ENCODE measurements at regions not wholly inside any gene's neighbourhood (a gene's known extent, or its start where the extent isn't known, plus 50 kb on each side); places are given as distances from the start of the nearest gene placed in this dataset.

DNA sequence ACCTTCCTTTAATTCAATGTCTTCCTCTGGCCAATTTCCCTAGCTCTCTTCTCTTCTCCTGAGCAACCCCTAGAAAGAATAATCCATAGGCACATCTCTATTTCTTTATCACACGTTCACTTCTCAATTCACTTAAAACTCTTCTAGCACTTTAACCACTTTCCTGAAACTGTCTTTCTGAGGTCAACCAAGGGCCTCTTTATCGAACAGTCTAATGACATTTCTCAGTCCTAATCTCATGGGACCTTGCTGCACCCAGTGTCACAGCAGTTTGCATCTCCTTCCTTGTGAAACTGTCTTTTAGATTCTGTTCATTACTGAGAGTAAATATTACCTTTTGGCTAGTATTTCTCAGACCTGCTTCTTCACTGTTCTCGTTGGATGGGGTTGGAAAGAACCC, 285.3 kb upstream of the RASGEF1B start:
- Mint-ChIP-seq H3K27me3 (ENCODE audit: low read depth) (peaks cover 4% of the 10 kb centered on the region), H3K4me3 (ENCODE audit: unreplicated experiment) (no peak overlapping the region), H3K9me3 (ENCODE audit: low read depth) (no peaks in the 10 kb centered on the region), H3K4me1 (ENCODE audit: low read depth) (no peaks in the 10 kb centered on the region), H3K36me3 (ENCODE audit: low read depth) (peaks cover 1% of the 10 kb centered on the region), H3K27ac (ENCODE audit: unreplicated experiment) (no peak overlapping the region)
- no peak for TF ChIP-seq CTCF (IDR thresholded peaks at IDR 0.05)
- DNase-seq (ENCODE audit: low spot score) = no peak

- DNase-seq (ENCODE audit: low spot score) = no peak
- TF ChIP-seq CTCF (IDR thresholded peaks at IDR 0.05) = no peak
- Mint-ChIP-seq H3K4me3 (ENCODE audit: unreplicated experiment) (no peak overlapping the region), H3K27ac (ENCODE audit: unreplicated experiment) (no peak overlapping the region), H3K4me1 (ENCODE audit: low read depth) (no peaks in the 10 kb centered on the region), H3K9me3 (ENCODE audit: low read depth) (no peaks in the 10 kb centered on the region), H3K27me3 (ENCODE audit: low read depth) (peaks cover 4% of the 10 kb centered on the region), H3K36me3 (ENCODE audit: low read depth) (peaks cover 1% of the 10 kb centered on the region)
Measured at GRCh38 chr4:81756042-81756441, 284.3 kb upstream of the RASGEF1B start.

- DNase-seq (ENCODE audit: low spot score) = no peak
- no peak for TF ChIP-seq CTCF (IDR thresholded peaks at IDR 0.05)
- Mint-ChIP-seq H3K27ac (ENCODE audit: unreplicated experiment) (no peak overlapping the region), H3K36me3 (ENCODE audit: low read depth) (no peaks in the 10 kb centered on the region), H3K4me1 (ENCODE audit: low read depth) (no peaks in the 10 kb centered on the region), H3K9me3 (ENCODE audit: low read depth) (no peaks in the 10 kb centered on the region), H3K27me3 (ENCODE audit: low read depth) (no peaks in the 10 kb centered on the region), H3K4me3 (ENCODE audit: unreplicated experiment) (no peak overlapping the region)
Measured at GRCh38 chr4:81754169-81754568, 282.5 kb upstream of the RASGEF1B start.

- no peak for DNase-seq (ENCODE audit: low spot score)
- Mint-ChIP-seq H3K4me1 (ENCODE audit: low read depth) (no peaks in the 10 kb centered on the region), H3K36me3 (ENCODE audit: low read depth) (no peaks in the 10 kb centered on the region), H3K27me3 (ENCODE audit: low read depth) (no peaks in the 10 kb centered on the region), H3K9me3 (ENCODE audit: low read depth) (no peaks in the 10 kb centered on the region), H3K4me3 (ENCODE audit: unreplicated experiment) (no peak overlapping the region), H3K27ac (ENCODE audit: unreplicated experiment) (no peak overlapping the region)
- no peak for TF ChIP-seq CTCF (IDR thresholded peaks at IDR 0.05)
Measured at GRCh38 chr4:81751531-81752289, 280.0 kb upstream of the RASGEF1B start.

DNA sequence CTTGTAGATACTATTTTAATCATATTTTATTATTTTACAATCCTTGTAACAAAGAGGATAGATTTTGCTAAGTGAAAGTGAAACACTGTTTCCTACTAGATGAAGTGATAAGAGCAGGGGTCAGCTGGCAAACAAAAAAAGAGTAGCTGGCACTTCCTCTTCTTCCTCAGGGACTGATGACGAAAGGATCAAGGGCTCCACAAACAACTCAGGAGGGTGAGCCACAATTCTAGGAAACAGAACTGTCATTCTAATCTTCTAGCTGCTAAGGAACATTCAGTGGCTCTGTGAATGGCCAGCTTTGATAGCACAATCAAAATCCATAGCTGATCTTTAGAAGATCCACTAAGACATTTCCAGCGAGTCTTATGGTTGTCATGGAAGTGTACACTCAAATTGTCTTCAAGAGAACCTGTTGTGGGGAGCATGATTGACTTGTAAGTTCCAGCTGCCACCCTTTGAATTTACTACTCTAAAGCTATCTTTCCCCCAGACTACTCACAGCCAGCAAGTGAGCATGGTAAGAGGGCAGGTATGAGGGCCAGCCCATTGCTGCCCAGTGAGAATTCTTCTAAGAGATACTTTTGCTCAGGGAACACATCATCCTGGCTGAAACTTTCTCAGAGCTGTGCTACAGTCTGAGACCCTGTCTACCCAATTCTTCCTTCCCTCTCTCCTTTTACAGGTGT, 275.7 kb upstream of the RASGEF1B start:
- peaks cover 6% of the 10 kb centered on the region for H3K27me3 Mint-ChIP-seq (ENCODE audit: low read depth)
- no peak for DNase-seq (ENCODE audit: low spot score)
- no peak overlapping the region for H3K27ac Mint-ChIP-seq (ENCODE audit: unreplicated experiment)
- no peak for TF ChIP-seq CTCF (IDR thresholded peaks at IDR 0.05)
- H3K9me3 Mint-ChIP-seq (ENCODE audit: low read depth) = no peaks in the 10 kb centered on the region
- H3K36me3 Mint-ChIP-seq (ENCODE audit: low read depth) = no peaks in the 10 kb centered on the region
- H3K4me3 Mint-ChIP-seq (ENCODE audit: unreplicated experiment) = no peak overlapping the region
- H3K4me1 Mint-ChIP-seq (ENCODE audit: low read depth) = peaks cover 4% of the 10 kb centered on the region

Measured in chondrocyte (in vitro differentiated cells).